ENCODE measurements at regions not wholly inside any gene's neighbourhood (a gene's known extent, or its start where the extent isn't known, plus 50 kb on each side); places are given as distances from the start of the nearest gene placed in this dataset.

- DNase-seq (ENCODE audit: low spot score), result no peak
These were observed 150.1 kb downstream of the SOX11 start for GRCh38 chr2:5842326-5842725.

- DNase-seq (ENCODE audit: low spot score), result no peak
These were observed 153.7 kb downstream of the SOX11 start for GRCh38 chr2:5845798-5846330.

GRCh38 chr2:5846881-5847280 lies 154.7 kb downstream of the SOX11 start:
- DNase-seq (ENCODE audit: low spot score), result no peak

- DNase-seq (ENCODE audit: low spot score), result no peak
These were observed 157.4 kb downstream of the SOX11 start for GRCh38 chr2:5849562-5849961.

GRCh38 chr2:5851410-5851809 lies 159.2 kb downstream of the SOX11 start:
- DNase-seq (ENCODE audit: low spot score), result no peak

- DNase-seq (ENCODE audit: low spot score), result no peak
These were observed 162.6 kb downstream of the SOX11 start for GRCh38 chr2:5854797-5855196.

GRCh38 chr2:5867056-5867455 lies 174.9 kb downstream of the SOX11 start:
- DNase-seq (ENCODE audit: low spot score), result no peak

GRCh38 chr2:5868931-5869330 lies 176.7 kb downstream of the SOX11 start:
- DNase-seq (ENCODE audit: low spot score), result no peak

- DNase-seq (ENCODE audit: low spot score), result no peak
These were observed 177.8 kb downstream of the SOX11 start for GRCh38 chr2:5869936-5870335.

- DNase-seq (ENCODE audit: low spot score), result no peak
These were observed 185.2 kb downstream of the SOX11 start for GRCh38 chr2:5877360-5877759.

GRCh38 chr2:5885451-5886173 lies 193.4 kb downstream of the SOX11 start:
- no peak for DNase-seq (ENCODE audit: low spot score)

GRCh38 chr2:5886462-5886861 lies 194.3 kb downstream of the SOX11 start:
- no peak for DNase-seq (ENCODE audit: low spot score)

GRCh38 chr2:5888126-5888525 lies 195.9 kb downstream of the SOX11 start:
- DNase-seq (ENCODE audit: low spot score), result no peak

GRCh38 chr2:5889519-5889918 lies 197.3 kb downstream of the SOX11 start:
- no peak for DNase-seq (ENCODE audit: low spot score)

- DNase-seq (ENCODE audit: low spot score), result no peak
These were observed 202.2 kb downstream of the SOX11 start for GRCh38 chr2:5894355-5894754.

GRCh38 chr2:5895284-5895683 lies 203.1 kb downstream of the SOX11 start:
- DNase-seq (ENCODE audit: low spot score), result no peak

GRCh38 chr2:5897249-5897648 lies 205.1 kb downstream of the SOX11 start:
- DNase-seq (ENCODE audit: low spot score), result no peak

- no peak for DNase-seq (ENCODE audit: low spot score)
These were observed 206.5 kb downstream of the SOX11 start for GRCh38 chr2:5898667-5899066.

GRCh38 chr2:5905661-5906060 lies 213.5 kb downstream of the SOX11 start:
- no peak for DNase-seq (ENCODE audit: low spot score)

GRCh38 chr2:5908071-5908470 lies 215.9 kb downstream of the SOX11 start:
- no peak for DNase-seq (ENCODE audit: low spot score)

- no peak for DNase-seq (ENCODE audit: low spot score)
These were observed 219.5 kb downstream of the SOX11 start for GRCh38 chr2:5911718-5912117.

GRCh38 chr2:5913711-5914395 lies 221.7 kb downstream of the SOX11 start:
- no peak for DNase-seq (ENCODE audit: low spot score)

- no peak for DNase-seq (ENCODE audit: low spot score)
These were observed 222.8 kb downstream of the SOX11 start for GRCh38 chr2:5914811-5915611.

Measured in LoVo (cell line).